B cell (primary cell): ENCODE measurements at regions not wholly inside any gene's neighbourhood (a gene's known extent, or its start where the extent isn't known, plus 50 kb on each side); places are given as distances from the start of the nearest gene placed in this dataset.

ENCODE experiments used
- ATAC-seq: fragments of 200-7000 bp; cut with Tn5 transposase; one replicate; pipeline ENCODE4 v1.10.0; 2021; ENCODE audit warnings: low read depth, mild to moderate bottlenecking, moderate number of reproducible peaks, moderate library complexity
- CTCF ChIA-PET: fragments of 350-600 bp; sonication (Branson Sonifier 250); formaldehyde crosslinking; loops from one replicate; lab custom pipeline; 2021; ENCODE audit warnings: antibody characterized with exemption, inconsistent platforms; lab: Charles Lee
- POLR2A ChIA-PET: fragments of 350-600 bp; sonication (Branson Sonifier 250); formaldehyde crosslinking; loops from one replicate; lab custom pipeline; 2021; ENCODE audit warnings: antibody characterized with exemption; lab: Charles Lee
- DNase-seq: peaks from one replicate; pipeline ENCODE4 v3.0.0; 2013
- H2AFZ ChIP-seq: 2 replicates; pipeline ENCODE4 v1.6.1; 2012; ENCODE audit warnings: mild to moderate bottlenecking, low read depth, low read length; ENCODE audit not compliant: insufficient read depth, poor library complexity, severe bottlenecking
- H3K27ac ChIP-seq, 2 donors: 1 replicate in 1 of 2; 2 replicates in 1 of 2; pipeline ENCODE4 v1.5.1; 2012 to 2013; ENCODE audit warnings: low read length in 2 of 2, mild to moderate bottlenecking in 2 of 2, moderate library complexity in 1 of 2
- H3K27me3 ChIP-seq, 4 experiments: fragments of 200-600 bp in 1 of 4; sonication (generic) in 1 of 4; replicated peaks in 1 of 4; 1 replicate in 2 of 4; 2 replicates in 2 of 4; pipeline versions ENCODE4 v1.6.1 to v1.7.0; 2013 to 2016; ENCODE audit warnings: low read length in 3 of 4, mild to moderate bottlenecking in 2 of 4, mixed read lengths in 1 of 4, moderate library complexity in 1 of 4; ENCODE audit not compliant: insufficient read depth in 4 of 4, control insufficient read depth in 3 of 4; ENCODE audit errors: control extremely low read depth in 1 of 4
- H3K36me3 ChIP-seq, 2 experiments: replicated peaks in 1 of 2; 1 replicate in 1 of 2; 2 replicates in 1 of 2; pipeline versions ENCODE4 v1.6.1 to v1.7.1; 2013; ENCODE audit warnings: low read length in 1 of 2; ENCODE audit not compliant: insufficient read depth in 2 of 2, control insufficient read depth in 1 of 2; ENCODE audit errors: control extremely low read depth in 1 of 2, extremely low read depth in 1 of 2
- H3K4me1 ChIP-seq, 2 donors: fragments of 200-600 bp in 1 of 2; sonication (generic) in 1 of 2; 1 replicate in 1 of 2; 2 replicates in 1 of 2; pipeline versions ENCODE4 v1.5.1 to v1.6.1; 2013 to 2017; ENCODE audit warnings: low read length in 2 of 2; ENCODE audit not compliant: control insufficient read depth in 2 of 2, insufficient read depth in 2 of 2
- H3K4me2 ChIP-seq: replicated peaks from 2 replicates; pipeline ENCODE3; 2012; ENCODE audit warnings: mild to moderate bottlenecking, low read depth, low read length; ENCODE audit not compliant: poor library complexity, severe bottlenecking
- H3K4me3 ChIP-seq, 5 experiments: fragments of 200-600 bp in 1 of 5; sonication (generic) in 1 of 5; 1 replicate in 3 of 5; 2 replicates in 2 of 5; pipeline versions ENCODE4 v1.5.1 to v1.7.0; 2011 to 2016; ENCODE audit warnings: low read length in 4 of 5, mild to moderate bottlenecking in 4 of 5, low read depth in 2 of 5, control low read depth in 1 of 5, moderate library complexity in 1 of 5; ENCODE audit not compliant: insufficient read depth in 1 of 5; ENCODE audit errors: control extremely low read depth in 1 of 5, extremely low read depth in 1 of 5
- H3K79me2 ChIP-seq: fragments of 200-600 bp; sonication (generic); one replicate; pipeline ENCODE4 v1.6.0; 2016; ENCODE audit warnings: low read length; ENCODE audit not compliant: control insufficient read depth, insufficient read depth
- H3K9ac ChIP-seq: fragments of 200-600 bp; sonication (generic); 2 replicates; pipeline ENCODE4 v1.6.1; 2017; ENCODE audit warnings: mild to moderate bottlenecking, low read length, moderate library complexity
- H3K9me3 ChIP-seq, 3 donors: one replicate each; pipeline versions ENCODE4 v1.6.1 to v1.7.1; 2013; ENCODE audit warnings: low read length in 2 of 3; ENCODE audit not compliant: control insufficient read depth in 2 of 3, insufficient read depth in 1 of 3; ENCODE audit errors: control extremely low read depth in 1 of 3
- H4K20me1 ChIP-seq: 2 replicates; pipeline ENCODE4 v1.6.0; 2012; ENCODE audit warnings: mild to moderate bottlenecking, low read length; ENCODE audit not compliant: insufficient read depth, control insufficient read depth, poor library complexity, severe bottlenecking
- H3K27ac Mint-ChIP-seq: one replicate; pipeline ENCODE4 v1.8.0; 2021; ENCODE audit warnings: mixed read lengths
- H3K27me3 Mint-ChIP-seq: one replicate; pipeline ENCODE4 v1.8.0; 2021; ENCODE audit warnings: mixed read lengths
- H3K4me1 Mint-ChIP-seq: one replicate; pipeline ENCODE4 v1.8.0; 2021; ENCODE audit warnings: mixed read lengths
- H3K4me3 Mint-ChIP-seq: one replicate; pipeline ENCODE4 v1.8.0; 2021; ENCODE audit warnings: mixed read lengths
- H3K9me3 Mint-ChIP-seq: one replicate; pipeline ENCODE4 v1.8.0; 2022; ENCODE audit warnings: mixed read lengths; ENCODE audit not compliant: insufficient read depth
- EZH2 ChIP-seq: IDR thresholded peaks from 2 replicates; pipeline ENCODE4 v1.6.1; 2012; ENCODE audit warnings: borderline replicate concordance, low read depth, mild to moderate bottlenecking, moderate library complexity, low read length; ENCODE audit not compliant: insufficient read depth, poor library complexity, severe bottlenecking
- WGBS: methylation state at CpG from one replicate; pipeline ENCODE4 v1.1.5; 2013; ENCODE audit warnings: missing lambda C conversion rate; ENCODE audit not compliant: insufficient coverage; 5-methylcytosine and 5-hydroxymethylcytosine counted together
- intact Hi-C: fragments of 100-400 bp; cut with micrococcal nuclease; formaldehyde crosslinking; loops from one replicate; pipeline ENCODE4 v1.10.0; 2022
- TF ChIP-seq, protein P1 (sequence below): fragments of 200-600 bp; IDR thresholded peaks from one replicate; pipeline ENCODE4 v1.8.0; 2022; ENCODE audit warnings: antibody characterized with exemption, mild to moderate bottlenecking

DNA sequence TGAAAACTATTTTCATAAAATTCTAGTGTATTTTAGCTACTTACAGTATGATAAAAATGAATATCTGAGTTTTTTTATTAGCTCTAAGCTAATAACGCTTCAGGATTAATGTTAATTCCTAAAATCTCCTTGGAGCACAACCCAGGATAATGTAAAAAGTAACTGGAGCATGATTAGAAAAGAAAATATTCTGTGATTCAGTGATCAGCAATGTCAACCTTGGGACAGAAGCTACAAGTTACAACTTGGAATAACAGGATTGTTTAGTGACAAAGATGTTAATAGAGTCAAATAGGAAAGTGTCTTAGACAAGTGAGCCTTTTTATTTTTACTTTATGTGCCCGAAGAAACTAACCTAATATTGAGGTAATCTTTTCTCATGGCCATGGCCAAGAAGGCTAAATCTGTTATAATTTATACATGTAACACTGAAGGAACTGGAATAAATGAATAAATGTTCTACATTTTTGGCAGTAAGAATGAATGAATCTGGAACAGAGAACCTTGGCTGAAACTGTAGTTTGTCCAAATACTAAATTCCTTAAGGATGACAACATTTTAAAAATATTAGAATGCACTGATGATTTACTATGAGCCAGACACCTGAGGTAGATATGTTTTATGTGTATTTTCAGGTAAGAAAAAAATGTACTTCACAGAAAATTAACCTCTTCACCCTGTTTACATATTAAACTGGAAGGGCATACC is 994.0 kb downstream of the GRIK2 start:
- Histone ChIP-seq H4K20me1 (no peaks in the 10 kb centered on the region), H3K79me2 (no peaks in the 10 kb centered on the region), H3K27ac (no peak overlapping the region), H3K4me1 (no peaks in the 10 kb centered on the region), H3K9ac (no peak overlapping the region), H3K27me3 (no peaks in the 10 kb centered on the region), H2AFZ (no peak overlapping the region), H3K4me2 (no peak overlapping the region), H3K9me3 (peaks cover 0 to 6% (median 0%) of the 10 kb centered on the region in 3 donors), H3K4me3 (no peak overlapping the region), H3K36me3 (no peaks in the 10 kb centered on the region)
- DNase-seq = no peak
- no peak overlapping the region for H3K27ac Mint-ChIP-seq
- no peak overlapping the region for H3K4me3 Mint-ChIP-seq
- ChIA-PET POLR2A (no interaction called here), CTCF (no interaction called here)
- WGBS = no CpG with 5 or more reads among the region's 2 CpGs
- no peaks in the 10 kb centered on the region for H3K9me3 Mint-ChIP-seq
- no peaks in the 10 kb centered on the region for H3K4me1 Mint-ChIP-seq
- intact Hi-C loops = no loop called here
- TF ChIP-seq, protein P1, sequence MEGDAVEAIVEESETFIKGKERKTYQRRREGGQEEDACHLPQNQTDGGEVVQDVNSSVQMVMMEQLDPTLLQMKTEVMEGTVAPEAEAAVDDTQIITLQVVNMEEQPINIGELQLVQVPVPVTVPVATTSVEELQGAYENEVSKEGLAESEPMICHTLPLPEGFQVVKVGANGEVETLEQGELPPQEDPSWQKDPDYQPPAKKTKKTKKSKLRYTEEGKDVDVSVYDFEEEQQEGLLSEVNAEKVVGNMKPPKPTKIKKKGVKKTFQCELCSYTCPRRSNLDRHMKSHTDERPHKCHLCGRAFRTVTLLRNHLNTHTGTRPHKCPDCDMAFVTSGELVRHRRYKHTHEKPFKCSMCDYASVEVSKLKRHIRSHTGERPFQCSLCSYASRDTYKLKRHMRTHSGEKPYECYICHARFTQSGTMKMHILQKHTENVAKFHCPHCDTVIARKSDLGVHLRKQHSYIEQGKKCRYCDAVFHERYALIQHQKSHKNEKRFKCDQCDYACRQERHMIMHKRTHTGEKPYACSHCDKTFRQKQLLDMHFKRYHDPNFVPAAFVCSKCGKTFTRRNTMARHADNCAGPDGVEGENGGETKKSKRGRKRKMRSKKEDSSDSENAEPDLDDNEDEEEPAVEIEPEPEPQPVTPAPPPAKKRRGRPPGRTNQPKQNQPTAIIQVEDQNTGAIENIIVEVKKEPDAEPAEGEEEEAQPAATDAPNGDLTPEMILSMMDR = no peak
- TF ChIP-seq EZH2 = no peak
- ATAC-seq = no peak
- H3K27me3 Mint-ChIP-seq = no peaks in the 10 kb centered on the region

DNA sequence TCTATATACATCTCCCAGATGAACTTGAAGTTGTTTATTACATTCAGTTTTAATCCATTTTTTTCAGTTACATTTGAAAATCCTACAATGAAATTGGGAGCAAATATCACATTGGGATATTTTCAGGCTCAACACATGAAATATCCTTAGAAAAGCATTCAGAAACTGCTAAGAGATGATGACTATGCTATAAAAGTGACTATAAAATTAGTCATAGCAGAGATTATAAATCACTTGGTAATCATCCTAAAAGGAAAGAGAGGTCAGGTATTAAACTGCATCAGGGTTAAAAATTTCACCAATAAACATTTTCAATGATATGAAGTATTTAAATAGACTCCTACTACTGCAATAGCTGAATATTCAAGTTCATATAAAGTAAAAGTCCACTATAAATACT is 987.7 kb downstream of the GRIK2 start:
- no peak overlapping the region for H3K4me3 Mint-ChIP-seq
- ATAC-seq (no peak), DNase-seq (no peak)
- Histone ChIP-seq H2AFZ (no peak overlapping the region), H3K4me1 (no peaks in the 10 kb centered on the region), H4K20me1 (no peaks in the 10 kb centered on the region), H3K4me2 (no peak overlapping the region), H3K27me3 (no peaks in the 10 kb centered on the region), H3K9me3 (no peaks in the 10 kb centered on the region), H3K79me2 (no peaks in the 10 kb centered on the region), H3K4me3 (no peak overlapping the region), H3K36me3 (no peaks in the 10 kb centered on the region), H3K27ac (no peak overlapping the region), H3K9ac (no peak overlapping the region)
- ChIA-PET POLR2A (no interaction called here), CTCF (no interaction called here)
- TF ChIP-seq EZH2 = no peak
- H3K9me3 Mint-ChIP-seq = no peaks in the 10 kb centered on the region
- H3K27me3 Mint-ChIP-seq = no peaks in the 10 kb centered on the region
- intact Hi-C loops = no loop called here
- no peak overlapping the region for H3K27ac Mint-ChIP-seq
- H3K4me1 Mint-ChIP-seq = no peaks in the 10 kb centered on the region
